Esophagus muscularis mucosa (tissue), 4 donors: ENCODE measurements at regions not wholly inside any gene's neighbourhood (a gene's known extent, or its start where the extent isn't known, plus 50 kb on each side); places are given as distances from the start of the nearest gene placed in this dataset.

Experiments
- DNase-seq: peaks from one replicate; pipeline ENCODE4 v3.0.0-alpha.2; 2017; ENCODE audit errors: extremely low spot score
- H3K27ac ChIP-seq, 4 donors: fragments of 200-600 bp; sonication (generic); replicated peaks in 1 of 4; 1 replicate in 3 of 4; 2 replicates in 1 of 4; pipeline ENCODE4 v1.5.1; 2016 to 2019; ENCODE audit warnings: mild to moderate bottlenecking in 1 of 4
- H3K27me3 ChIP-seq, 4 donors: fragments of 200-600 bp; sonication (generic); one replicate each; pipeline versions ENCODE4 v1.5.1 to v1.6.0; 2016 to 2019
- H3K36me3 ChIP-seq, 4 donors: fragments of 200-600 bp; sonication (generic); one replicate each; pipeline ENCODE4 v1.5.1; 2016 to 2019
- H3K4me1 ChIP-seq, 4 donors: fragments of 200-600 bp; sonication (generic); one replicate each; pipeline ENCODE4 v1.5.1; 2016 to 2019
- H3K4me3 ChIP-seq, 4 donors: fragments of 200-600 bp; sonication (generic); 1 replicate in 2 of 4; 2 replicates in 2 of 4; pipeline ENCODE4 v1.5.1; 2016 to 2019; ENCODE audit warnings: mild to moderate bottlenecking in 4 of 4, moderate library complexity in 1 of 4
- H3K9me3 ChIP-seq, 4 donors: fragments of 200-600 bp; sonication (generic); 1 replicate in 3 of 4; 2 replicates in 1 of 4; pipeline ENCODE4 v1.5.1; 2016 to 2019
- CTCF ChIP-seq, 3 experiments: fragments of 200-600 bp in 2 of 3; fragments of 450-650 bp in 1 of 3; sonication (generic) in 2 of 3; IDR thresholded peaks; one replicate each; pipeline ENCODE4 v1.5.1; 2017 to 2019; ENCODE audit warnings: antibody characterized with exemption in 3 of 3, mild to moderate bottlenecking in 2 of 3, moderate library complexity in 1 of 3
- EP300 ChIP-seq: sonication (generic); formaldehyde crosslinking; IDR thresholded peaks from one replicate; pipeline ENCODE4 v1.6.1; 2017; ENCODE audit warnings: antibody characterized with exemption
- POLR2A ChIP-seq: fragments of 450-650 bp; IDR thresholded peaks from one replicate; pipeline ENCODE4 v1.6.1; 2017; ENCODE audit warnings: antibody characterized with exemption, moderate library complexity, mild to moderate bottlenecking, low read depth
- POLR2AphosphoS5 ChIP-seq, 2 donors: sonication (generic); formaldehyde crosslinking; IDR thresholded peaks; one replicate each; pipeline ENCODE4 v1.6.1; 2017; ENCODE audit warnings: antibody characterized with exemption in 2 of 2
- WGBS: methylation state at CpG from one replicate; pipeline ENCODE4 v1.1.5; 2018; 5-methylcytosine and 5-hydroxymethylcytosine counted together
- intact Hi-C: fragments of 100-400 bp; cut with DNase I; formaldehyde crosslinking; loops from one replicate; pipeline ENCODE4 v1.15.1; 2023

GRCh38 chr2:221228214-221228769, 343.8 kb downstream of the EPHA4 start:
- Histone ChIP-seq H3K4me3 (no peak overlapping the region), H3K4me1 (peaks cover 4 to 18% (median 13%) of the 10 kb centered on the region in 4 donors), H3K27ac (peak overlapping the region; percentile 10 to 50 (median 26)), H3K9me3 (no peaks in the 10 kb centered on the region), H3K36me3 (no peaks in the 10 kb centered on the region), H3K27me3 (no peaks in the 10 kb centered on the region)
- TF ChIP-seq EP300 (no peak), POLR2A (no peak), CTCF (IDR thresholded peaks at IDR 0.05) (no peak)
- intact Hi-C loops = no loop called here
- no peak for DNase-seq
- WGBS = 26% methylated on average over 3 of the region's 3 CpGs

GRCh38 chr2:221229099-221229498, 343.0 kb downstream of the EPHA4 start:
- no peak for DNase-seq
- peak overlapping the region in 3 of 4 donors; percentile 10 to 50 (median 38) for H3K27ac ChIP-seq
- peaks cover 4 to 18% (median 13%) of the 10 kb centered on the region in 4 donors for H3K4me1 ChIP-seq
- TF ChIP-seq CTCF (IDR thresholded peaks at IDR 0.05) = no peak
- no peak for TF ChIP-seq EP300
- no peak for TF ChIP-seq POLR2AphosphoS5 (IDR thresholded peaks at IDR 0.05)
- no peak for TF ChIP-seq POLR2A
- intact Hi-C loops = no loop called here
- no peaks in the 10 kb centered on the region for H3K36me3 ChIP-seq
- H3K9me3 ChIP-seq = peaks cover 0 to 5% (median 0%) of the 10 kb centered on the region in 4 donors
- no peak overlapping the region for H3K4me3 ChIP-seq
- no peaks in the 10 kb centered on the region for H3K27me3 ChIP-seq

DNA sequence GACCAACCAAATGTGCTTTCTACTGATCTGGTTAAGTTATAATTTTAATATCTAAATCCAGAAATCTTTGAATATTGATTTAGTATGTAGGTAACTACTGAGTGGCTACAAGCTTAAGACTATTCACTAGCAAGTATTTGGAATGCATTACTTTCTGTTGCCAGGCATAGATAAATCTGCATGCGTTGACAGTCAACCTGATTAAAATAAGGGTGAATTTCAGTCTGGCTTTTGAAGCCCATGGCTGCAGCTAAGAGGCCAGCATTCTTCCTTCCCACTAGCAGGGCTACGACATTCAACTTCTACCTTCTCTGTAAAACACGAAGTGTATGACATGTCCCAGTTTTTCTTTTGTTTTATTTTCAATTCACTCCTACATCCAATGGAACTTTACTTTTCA, 340.6 kb downstream of the EPHA4 start:
- Histone ChIP-seq H3K27me3 (no peaks in the 10 kb centered on the region), H3K4me1 (peaks cover 4 to 18% (median 13%) of the 10 kb centered on the region in 4 donors), H3K36me3 (no peaks in the 10 kb centered on the region), H3K4me3 (no peak overlapping the region), H3K27ac (no peak overlapping the region), H3K9me3 (peaks cover 0 to 5% (median 0%) of the 10 kb centered on the region in 4 donors)
- DNase-seq = no peak
- intact Hi-C loops = no loop called here
- TF ChIP-seq EP300 (no peak), POLR2A (no peak), CTCF (IDR thresholded peaks at IDR 0.05) (no peak), POLR2AphosphoS5 (IDR thresholded peaks at IDR 0.05) (no peak)
- 86% methylated on average over 3 of the region's 3 CpGs for WGBS

DNA sequence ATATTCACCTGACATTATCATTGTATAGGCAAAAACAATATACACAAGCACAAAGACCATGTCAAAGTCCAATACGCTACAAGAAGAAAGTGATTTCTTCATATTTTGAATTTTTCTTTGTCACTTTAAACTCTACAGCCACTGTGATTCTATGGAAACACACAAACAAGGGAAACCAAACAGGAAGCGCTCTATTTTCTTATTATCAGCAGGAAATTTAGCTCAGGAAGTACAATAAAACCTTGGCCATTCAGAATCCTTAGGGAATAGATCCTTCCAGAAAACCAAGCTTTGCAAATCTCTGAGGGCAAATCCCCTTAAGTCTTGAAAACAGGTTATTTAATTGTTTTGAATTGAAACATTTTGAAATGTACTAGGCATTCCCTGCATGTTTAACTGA, 336.2 kb downstream of the EPHA4 start:
- intact Hi-C loops = no loop called here
- Histone ChIP-seq H3K4me3 (no peak overlapping the region), H3K36me3 (no peaks in the 10 kb centered on the region), H3K27me3 (no peaks in the 10 kb centered on the region), H3K9me3 (peaks cover 0 to 5% (median 0%) of the 10 kb centered on the region in 4 donors), H3K4me1 (peaks cover 0 to 9% (median 4%) of the 10 kb centered on the region in 4 donors), H3K27ac (peak overlapping the region in 1 of 4 donors; percentile 46)
- WGBS = 72% methylated on average over 2 of the region's 2 CpGs
- DNase-seq = no peak
- no peak for TF ChIP-seq EP300
- TF ChIP-seq POLR2AphosphoS5 (IDR thresholded peaks at IDR 0.05) = no peak
- TF ChIP-seq CTCF (IDR thresholded peaks at IDR 0.05) = no peak
- TF ChIP-seq POLR2A = no peak

DNA sequence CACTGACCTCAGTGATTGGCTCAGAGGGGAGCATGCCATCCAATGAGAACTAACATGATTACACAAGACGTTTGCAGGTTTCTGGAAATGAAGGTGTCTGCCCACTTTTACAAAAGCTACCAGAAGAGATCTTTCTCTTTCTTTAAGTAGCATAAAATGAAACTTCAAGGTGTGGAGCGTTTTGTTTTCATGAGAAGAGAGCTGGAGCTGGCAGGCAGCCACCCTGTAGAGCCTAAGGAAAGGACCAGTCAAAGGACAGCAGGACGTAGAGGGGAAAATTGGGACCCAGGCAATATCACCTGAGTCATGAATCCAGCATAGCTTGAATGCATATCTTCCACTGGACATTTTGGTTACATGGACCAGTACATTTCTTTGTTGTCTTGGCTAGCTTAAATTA, 331.0 kb downstream of the EPHA4 start:
- 64% methylated on average over 3 of the region's 3 CpGs for WGBS
- DNase-seq = no peak
- intact Hi-C loops = no loop called here
- TF ChIP-seq POLR2AphosphoS5 (IDR thresholded peaks at IDR 0.05) (no peak), CTCF (IDR thresholded peaks at IDR 0.05) (no peak), EP300 (no peak), POLR2A (no peak)
- Histone ChIP-seq H3K36me3 (no peaks in the 10 kb centered on the region), H3K27me3 (no peaks in the 10 kb centered on the region), H3K4me1 (peaks cover 0 to 9% (median 4%) of the 10 kb centered on the region in 4 donors), H3K27ac (no peak overlapping the region), H3K9me3 (no peaks in the 10 kb centered on the region), H3K4me3 (no peak overlapping the region)
